NCI-H2196 treated with DMSO at 0.1 percent for 48 hours (cell line): ENCODE measurements at regions not wholly inside any gene's neighbourhood (a gene's known extent, or its start where the extent isn't known, plus 50 kb on each side); places are given as distances from the start of the nearest gene placed in this dataset.

ENCODE experiments used
- DNase-seq: peaks from one replicate; lab custom pipeline; 2025; ENCODE audit not compliant: unreplicated experiment; lab: John Stamatoyannopoulos, UW

- DNase-seq = no peak
Observed at GRCh38 chr1:164473544-164473943, 85.4 kb upstream of the PBX1 start.

DNA sequence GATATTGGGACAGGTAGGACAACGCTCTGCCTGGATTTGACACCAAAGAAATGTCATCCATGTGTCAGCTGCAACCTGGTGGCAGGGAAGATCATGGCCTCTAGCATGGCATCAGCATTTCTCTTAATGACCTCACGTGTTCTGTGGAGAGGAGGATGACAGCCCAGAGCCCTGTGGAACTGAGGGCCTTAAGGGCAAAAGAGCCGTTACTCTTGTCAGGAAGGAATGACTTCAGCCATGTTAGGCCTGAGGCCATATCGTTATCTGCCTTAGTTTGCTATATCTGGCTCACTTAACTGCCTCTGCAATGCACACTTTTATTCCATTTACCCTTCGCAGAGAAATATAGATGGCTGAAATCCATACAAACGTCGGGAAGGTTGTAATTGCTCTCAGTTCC lies 83.2 kb upstream of the PBX1 start:
- DNase-seq = no peak

DNA sequence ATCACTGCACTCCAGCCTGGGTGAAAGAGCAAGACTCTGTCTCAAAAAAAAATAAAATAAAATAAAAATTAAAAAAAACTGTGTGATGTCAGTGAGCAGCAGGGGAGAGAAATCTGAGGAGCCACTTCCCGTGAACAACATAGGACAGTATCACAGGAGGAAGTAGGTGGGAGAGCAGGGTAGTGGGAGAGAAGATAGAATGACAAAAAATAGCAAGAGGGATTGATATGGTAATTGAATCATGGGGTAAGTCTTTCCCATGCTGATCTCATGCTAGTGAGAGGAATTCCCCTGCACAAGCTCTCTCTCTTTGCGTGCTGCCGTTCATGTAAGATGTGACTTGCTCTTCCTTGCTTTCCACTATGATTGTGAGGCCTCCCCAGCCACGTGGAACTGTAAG lies 81.6 kb upstream of the PBX1 start:
- no peak for DNase-seq

- DNase-seq = no peak
Observed at GRCh38 chr1:164479242-164479641, 79.7 kb upstream of the PBX1 start.

DNA sequence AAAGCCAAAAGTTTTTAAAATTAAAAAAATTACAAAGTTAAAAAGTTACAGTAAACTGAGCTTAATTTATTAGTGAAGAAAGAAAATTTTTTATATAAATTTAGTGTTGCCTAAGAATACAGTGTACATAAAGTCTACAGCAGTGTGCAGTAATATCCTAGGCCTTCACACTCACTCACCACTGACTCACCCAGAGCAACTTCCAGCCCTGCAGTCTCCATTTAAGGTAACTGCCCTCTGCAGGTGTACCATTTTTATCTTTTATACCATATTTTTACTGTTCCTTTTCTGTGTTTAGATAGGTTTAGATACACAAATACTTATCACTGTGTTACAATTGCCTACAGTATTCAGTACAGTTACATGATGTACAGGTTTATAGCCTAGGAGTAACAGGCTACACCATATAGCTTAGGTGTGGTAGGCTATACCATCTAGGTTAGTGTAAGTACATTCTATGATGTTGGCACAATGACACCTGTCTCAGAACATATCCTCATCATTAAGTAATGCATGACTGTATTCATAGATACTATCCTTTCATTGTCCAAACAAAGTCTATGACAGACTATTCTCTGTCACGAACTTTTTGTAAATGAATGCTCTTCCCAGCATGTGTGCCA lies 78.6 kb upstream of the PBX1 start:
- no peak for DNase-seq

DNA sequence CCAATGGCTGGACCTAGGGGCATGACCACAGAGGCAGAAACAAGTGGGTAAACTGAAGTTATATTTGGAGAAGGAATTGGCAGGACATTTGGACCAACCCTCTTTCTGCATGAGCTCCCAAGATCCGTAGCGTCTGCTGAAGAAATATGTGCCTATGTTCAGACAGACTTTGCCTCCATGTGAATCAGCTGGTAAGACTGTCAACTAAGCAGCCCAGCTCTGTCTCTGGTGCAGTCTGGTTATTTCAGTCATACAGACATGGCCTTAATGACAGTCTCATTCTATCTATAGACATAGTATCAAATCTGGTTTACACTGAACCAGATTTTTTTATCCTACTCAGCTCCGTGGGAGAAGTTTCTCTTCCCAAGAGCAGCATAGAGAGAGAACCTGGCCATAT lies 63.1 kb upstream of the PBX1 start:
- no peak for DNase-seq

- DNase-seq = no peak
Observed at GRCh38 chr1:164498792-164499191, 60.2 kb upstream of the PBX1 start.

- no peak for DNase-seq
Observed at GRCh38 chr1:164504749-164505148, 54.2 kb upstream of the PBX1 start.
